ENCODE measurements at regions not wholly inside any gene's neighbourhood (a gene's known extent, or its start where the extent isn't known, plus 50 kb on each side); places are given as distances from the start of the nearest gene placed in this dataset.

DNA sequence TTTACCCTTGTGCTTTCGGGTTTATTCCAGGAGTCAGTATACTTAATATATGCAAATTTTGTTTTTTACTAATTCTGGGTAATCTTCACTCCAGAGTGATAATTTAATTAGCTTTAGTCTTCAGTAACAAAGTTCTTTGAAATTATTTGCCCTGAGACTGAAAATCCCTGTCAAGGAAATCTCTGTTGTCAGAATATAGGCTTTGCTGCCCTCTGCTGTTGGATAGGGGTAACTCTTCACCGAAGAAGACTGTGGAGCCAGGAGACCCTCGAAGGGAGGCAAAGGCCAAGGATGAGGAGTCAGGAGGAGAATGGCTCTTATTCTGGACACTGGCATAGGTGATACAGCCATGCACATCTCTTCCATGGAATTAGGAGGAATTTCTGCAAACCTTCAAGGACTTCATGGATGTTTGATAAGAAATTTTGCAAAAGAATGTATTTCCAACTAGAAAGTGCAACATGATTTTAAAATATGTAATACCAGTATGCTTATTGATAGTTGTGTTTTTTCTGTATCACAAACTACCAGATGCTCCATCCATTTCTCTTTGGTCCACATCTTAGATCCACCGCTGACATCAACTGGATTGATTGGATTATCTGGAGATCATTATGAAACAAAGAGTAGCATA lies 182.3 kb downstream of the RDH14 start:
- Histone ChIP-seq H3K27ac (no peak overlapping the region), H3K9me3 (no peaks in the 10 kb centered on the region), H3K4me3 (no peak overlapping the region), H3K27me3 (no peaks in the 10 kb centered on the region), H3K4me1 (no peaks in the 10 kb centered on the region), H3K36me3 (no peaks in the 10 kb centered on the region)
- DNase-seq (ENCODE audit: low spot score in 2 of 2): no peak
- intact Hi-C loops (cut with DNase I; ENCODE audit: low total_unique reads): no loop called here
- TF ChIP-seq, protein P1, sequence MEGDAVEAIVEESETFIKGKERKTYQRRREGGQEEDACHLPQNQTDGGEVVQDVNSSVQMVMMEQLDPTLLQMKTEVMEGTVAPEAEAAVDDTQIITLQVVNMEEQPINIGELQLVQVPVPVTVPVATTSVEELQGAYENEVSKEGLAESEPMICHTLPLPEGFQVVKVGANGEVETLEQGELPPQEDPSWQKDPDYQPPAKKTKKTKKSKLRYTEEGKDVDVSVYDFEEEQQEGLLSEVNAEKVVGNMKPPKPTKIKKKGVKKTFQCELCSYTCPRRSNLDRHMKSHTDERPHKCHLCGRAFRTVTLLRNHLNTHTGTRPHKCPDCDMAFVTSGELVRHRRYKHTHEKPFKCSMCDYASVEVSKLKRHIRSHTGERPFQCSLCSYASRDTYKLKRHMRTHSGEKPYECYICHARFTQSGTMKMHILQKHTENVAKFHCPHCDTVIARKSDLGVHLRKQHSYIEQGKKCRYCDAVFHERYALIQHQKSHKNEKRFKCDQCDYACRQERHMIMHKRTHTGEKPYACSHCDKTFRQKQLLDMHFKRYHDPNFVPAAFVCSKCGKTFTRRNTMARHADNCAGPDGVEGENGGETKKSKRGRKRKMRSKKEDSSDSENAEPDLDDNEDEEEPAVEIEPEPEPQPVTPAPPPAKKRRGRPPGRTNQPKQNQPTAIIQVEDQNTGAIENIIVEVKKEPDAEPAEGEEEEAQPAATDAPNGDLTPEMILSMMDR (IDR thresholded peaks at IDR 0.05): peak in 2 of 3 donors; percentile 62 to 77
- TF ChIP-seq POLR2A (IDR thresholded peaks at IDR 0.05): no peak
- no peak for TF ChIP-seq POLR2AphosphoS5 (IDR thresholded peaks at IDR 0.05)

DNA sequence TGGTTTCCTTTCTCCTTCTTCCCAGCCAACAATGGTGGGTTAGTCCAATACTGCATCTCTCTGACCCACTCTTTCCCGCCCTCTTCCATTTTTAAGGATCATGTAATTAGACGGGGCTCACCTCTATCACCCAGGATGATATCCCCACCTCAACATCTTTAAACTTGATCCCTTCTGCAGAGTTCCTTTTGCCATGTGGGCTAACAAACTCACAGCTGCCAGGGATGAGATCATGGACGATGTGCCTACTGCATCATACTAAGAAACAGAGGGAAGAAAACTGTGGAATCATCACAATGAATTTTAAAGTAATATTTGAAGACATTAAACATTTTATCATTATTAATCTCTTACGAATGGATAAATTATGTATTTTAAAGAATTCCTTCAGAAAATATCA lies 183.5 kb downstream of the RDH14 start:
- TF ChIP-seq POLR2AphosphoS5 (IDR thresholded peaks at IDR 0.05) (no peak), POLR2A (IDR thresholded peaks at IDR 0.05) (no peak)
- TF ChIP-seq, protein P1 (IDR thresholded peaks at IDR 0.05): no peak
- Histone ChIP-seq H3K27me3 (no peaks in the 10 kb centered on the region), H3K27ac (no peak overlapping the region), H3K9me3 (no peaks in the 10 kb centered on the region), H3K4me3 (no peak overlapping the region), H3K4me1 (no peaks in the 10 kb centered on the region), H3K36me3 (no peaks in the 10 kb centered on the region)
- no peak for DNase-seq (ENCODE audit: low spot score in 2 of 2)
- intact Hi-C loops (cut with DNase I; ENCODE audit: low total_unique reads): no loop called here

DNA sequence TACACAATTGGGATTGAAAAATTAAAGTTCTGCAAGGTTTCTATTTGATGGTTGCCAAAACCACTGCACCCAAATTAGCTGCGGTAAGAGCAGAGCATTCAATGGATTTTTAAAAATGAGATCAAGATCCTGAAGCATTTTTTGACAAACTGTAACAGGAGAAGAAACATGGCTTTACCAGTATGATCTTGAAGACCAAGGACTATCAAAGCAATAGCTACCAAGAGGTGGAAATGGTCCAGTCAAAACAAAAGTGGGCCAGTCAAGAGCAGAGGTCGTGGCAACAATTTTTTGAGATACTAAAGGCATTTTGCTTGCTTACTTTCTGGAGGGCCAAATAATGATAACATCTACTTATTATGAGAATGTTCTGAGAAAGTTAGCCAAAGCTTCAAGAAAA lies 186.8 kb downstream of the RDH14 start:
- H3K4me1 ChIP-seq: no peaks in the 10 kb centered on the region
- H3K27ac ChIP-seq: no peak overlapping the region
- H3K27me3 ChIP-seq: no peaks in the 10 kb centered on the region
- intact Hi-C loops (cut with DNase I; ENCODE audit: low total_unique reads): no loop called here
- no peak for TF ChIP-seq POLR2AphosphoS5 (IDR thresholded peaks at IDR 0.05)
- no peak for TF ChIP-seq POLR2A (IDR thresholded peaks at IDR 0.05)
- TF ChIP-seq, protein P1 (IDR thresholded peaks at IDR 0.05): no peak
- no peaks in the 10 kb centered on the region for H3K9me3 ChIP-seq
- no peak for DNase-seq (ENCODE audit: low spot score in 2 of 2)
- H3K4me3 ChIP-seq: no peak overlapping the region
- no peaks in the 10 kb centered on the region for H3K36me3 ChIP-seq

DNA sequence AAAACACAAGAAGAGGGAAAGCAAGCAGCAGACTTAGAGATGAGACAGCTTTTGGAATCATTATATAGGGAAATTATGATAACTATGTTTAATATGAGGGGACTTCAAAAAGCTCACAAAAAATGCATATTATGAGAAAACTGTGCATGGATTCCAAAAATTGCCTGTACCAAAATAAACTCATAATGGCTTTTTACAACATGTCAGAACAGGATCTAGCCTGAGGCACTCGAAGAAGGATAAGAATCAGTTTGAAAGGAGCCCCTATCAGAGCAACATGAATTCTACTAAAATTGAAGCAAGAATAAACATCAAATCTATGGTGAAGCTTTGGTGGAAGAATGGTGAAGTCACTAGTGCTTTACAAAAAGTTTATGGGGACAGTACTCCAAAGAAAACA lies 187.4 kb downstream of the RDH14 start:
- Histone ChIP-seq H3K9me3 (no peaks in the 10 kb centered on the region), H3K27me3 (no peaks in the 10 kb centered on the region), H3K36me3 (no peaks in the 10 kb centered on the region), H3K4me1 (no peaks in the 10 kb centered on the region), H3K4me3 (no peak overlapping the region), H3K27ac (no peak overlapping the region)
- TF ChIP-seq, protein P1 (IDR thresholded peaks at IDR 0.05): no peak
- no peak for TF ChIP-seq POLR2A (IDR thresholded peaks at IDR 0.05)
- no peak for TF ChIP-seq POLR2AphosphoS5 (IDR thresholded peaks at IDR 0.05)
- intact Hi-C loops (cut with DNase I; ENCODE audit: low total_unique reads): no loop called here
- DNase-seq (ENCODE audit: low spot score in 2 of 2): no peak

DNA sequence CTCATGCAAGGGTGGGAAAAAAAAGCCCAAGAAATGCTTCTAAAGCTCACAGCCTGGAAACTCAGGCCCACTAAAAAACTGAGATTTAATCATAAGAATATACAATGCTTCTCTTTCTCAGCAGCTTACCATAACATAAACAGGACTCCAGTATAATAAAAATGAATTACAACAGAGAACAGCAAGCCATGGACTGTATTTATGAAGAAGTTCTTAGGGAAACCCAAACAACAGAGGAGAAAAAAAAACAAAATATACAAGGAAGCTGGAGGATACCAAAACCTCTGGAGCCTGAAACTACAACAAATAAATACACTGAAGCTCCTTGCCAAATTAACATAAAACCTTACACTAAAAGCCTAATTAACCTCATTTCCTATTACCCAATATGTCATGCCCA lies 187.8 kb downstream of the RDH14 start:
- Histone ChIP-seq H3K36me3 (no peaks in the 10 kb centered on the region), H3K27me3 (no peaks in the 10 kb centered on the region), H3K27ac (no peak overlapping the region), H3K4me3 (no peak overlapping the region), H3K4me1 (no peaks in the 10 kb centered on the region), H3K9me3 (no peaks in the 10 kb centered on the region)
- intact Hi-C loops (cut with DNase I; ENCODE audit: low total_unique reads): no loop called here
- no peak for DNase-seq (ENCODE audit: low spot score in 2 of 2)
- TF ChIP-seq, protein P1 (IDR thresholded peaks at IDR 0.05): no peak
- no peak for TF ChIP-seq POLR2A (IDR thresholded peaks at IDR 0.05)
- no peak for TF ChIP-seq POLR2AphosphoS5 (IDR thresholded peaks at IDR 0.05)

All from breast epithelium (tissue), 4 donors.